WERI-Rb-1 (cell line): ENCODE measurements at regions not wholly inside any gene's neighbourhood (a gene's known extent, or its start where the extent isn't known, plus 50 kb on each side); places are given as distances from the start of the nearest gene placed in this dataset.

ENCODE experiments used
- DNase-seq: peaks from one replicate; pipeline ENCODE4 v3.0.0-alpha.2; 2020
- H3K27ac ChIP-seq: fragments of 250-450 bp; sonication (Bioruptor Pico); 2 replicates; pipeline ENCODE4 v1.5.1; 2020; ENCODE audit warnings: mild to moderate bottlenecking, moderate library complexity
- H3K27me3 ChIP-seq: fragments of 250-450 bp; sonication (Bioruptor Pico); 2 replicates; pipeline ENCODE4 v1.5.1; 2021; ENCODE audit warnings: mild to moderate bottlenecking, low read depth, moderate library complexity; ENCODE audit not compliant: insufficient read depth, severe bottlenecking
- H3K36me3 ChIP-seq: fragments of 250-450 bp; sonication (Bioruptor Pico); 2 replicates; pipeline ENCODE4 v1.5.1; 2020; ENCODE audit warnings: mild to moderate bottlenecking, moderate library complexity
- H3K4me3 ChIP-seq: 2 replicates; pipeline ENCODE4 v1.5.1; 2011; ENCODE audit warnings: low read depth, mild to moderate bottlenecking, control low read depth, low read length
- H3K9me3 ChIP-seq: fragments of 250-450 bp; sonication (Bioruptor Pico); 2 replicates; pipeline ENCODE4 v1.5.1; 2021; ENCODE audit warnings: mild to moderate bottlenecking, moderate library complexity; ENCODE audit not compliant: severe bottlenecking
- CTCF ChIP-seq: IDR thresholded peaks from 2 replicates; pipeline ENCODE4 v1.5.1; 2011; ENCODE audit warnings: low read depth, mild to moderate bottlenecking, control low read depth, inconsistent platforms, low read length

GRCh38 chr11:96643173-96643572 lies 253.4 kb downstream of the JRKL start:
- DNase-seq: no peak
- Histone ChIP-seq H3K4me3 (no peak overlapping the region), H3K27ac (no peak overlapping the region), H3K27me3 (no peaks in the 10 kb centered on the region), H3K36me3 (no peaks in the 10 kb centered on the region), H3K9me3 (no peaks in the 10 kb centered on the region)
- no peak for TF ChIP-seq CTCF

GRCh38 chr11:96647621-96648020 lies 257.8 kb downstream of the JRKL start:
- H3K4me3 ChIP-seq: no peak overlapping the region

GRCh38 chr11:96648991-96649390 lies 259.2 kb downstream of the JRKL start:
- no peaks in the 10 kb centered on the region for H3K9me3 ChIP-seq
- DNase-seq: no peak
- no peaks in the 10 kb centered on the region for H3K27me3 ChIP-seq
- no peak for TF ChIP-seq CTCF
- H3K36me3 ChIP-seq: no peaks in the 10 kb centered on the region
- H3K4me3 ChIP-seq: no peak overlapping the region
- no peak overlapping the region for H3K27ac ChIP-seq

More at GRCh38 chr11:96647621-96648020, 257.8 kb downstream of the JRKL start:
- no peaks in the 10 kb centered on the region for H3K9me3 ChIP-seq
- no peaks in the 10 kb centered on the region for H3K36me3 ChIP-seq
- TF ChIP-seq CTCF: no peak
- H3K27ac ChIP-seq: no peak overlapping the region
- H3K27me3 ChIP-seq: no peaks in the 10 kb centered on the region
- no peak for DNase-seq

GRCh38 chr11:96652516-96652915 lies 262.7 kb downstream of the JRKL start:
- H3K4me3 ChIP-seq: no peak overlapping the region
- no peak for DNase-seq
- no peak for TF ChIP-seq CTCF
- H3K9me3 ChIP-seq: no peaks in the 10 kb centered on the region
- no peaks in the 10 kb centered on the region for H3K27me3 ChIP-seq
- no peaks in the 10 kb centered on the region for H3K36me3 ChIP-seq
- H3K27ac ChIP-seq: no peak overlapping the region

GRCh38 chr11:96655474-96655873 lies 265.7 kb downstream of the JRKL start:
- TF ChIP-seq CTCF: no peak
- Histone ChIP-seq H3K27me3 (no peaks in the 10 kb centered on the region), H3K36me3 (no peaks in the 10 kb centered on the region), H3K4me3 (no peak overlapping the region), H3K9me3 (no peaks in the 10 kb centered on the region), H3K27ac (no peak overlapping the region)
- DNase-seq: no peak

- no peak for DNase-seq
- H3K27ac ChIP-seq: no peak overlapping the region
Observed at GRCh38 chr11:96658436-96658835, 268.6 kb downstream of the JRKL start.

More at GRCh38 chr11:96658436-96658835, 268.6 kb downstream of the JRKL start:
- no peak for TF ChIP-seq CTCF
- H3K36me3 ChIP-seq: no peaks in the 10 kb centered on the region
- H3K4me3 ChIP-seq: no peak overlapping the region
- no peaks in the 10 kb centered on the region for H3K9me3 ChIP-seq
- H3K27me3 ChIP-seq: no peaks in the 10 kb centered on the region
